Stimulated activated CD4-positive, alpha-beta T cell treated with anti-CD3 and anti-CD28 coated beads, Interleukin-15, amount 100 ng/mL, for 24 hours (primary cell): ENCODE measurements at regions not wholly inside any gene's neighbourhood (a gene's known extent, or its start where the extent isn't known, plus 50 kb on each side); places are given as distances from the start of the nearest gene placed in this dataset.
"Not testable (repeated sequence)": the region's sequence is repeated elsewhere in the genome, so short reads cannot be mapped to it uniquely, and the experiment has no call there.

ENCODE experiments used
- DNase-seq: peaks from one replicate; pipeline ENCODE4 v3.0.0-alpha.2; 2020

GRCh38 chr4:78692822-78693170 lies 83.4 kb upstream of the BMP2K start:
- DNase-seq: no peak

GRCh38 chr4:78693777-78694456 lies 82.2 kb upstream of the BMP2K start:
- DNase-seq: no peak

DNA sequence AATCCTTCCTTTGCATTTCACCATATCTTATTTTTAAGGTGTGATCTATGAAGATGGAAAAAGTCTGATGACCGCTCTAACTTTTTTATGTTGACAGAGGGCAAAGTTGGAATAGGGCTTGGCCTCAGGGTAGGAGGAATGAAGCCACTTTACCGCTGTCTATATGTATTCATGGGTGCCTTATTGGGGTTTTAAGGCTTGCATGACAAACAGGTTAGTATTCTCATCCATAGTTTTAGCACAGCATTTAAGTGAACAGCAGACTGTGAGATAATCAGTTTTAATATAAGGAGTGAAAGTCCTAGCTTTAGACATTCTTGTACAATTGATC lies 81.7 kb upstream of the BMP2K start:
- DNase-seq: no peak

DNA sequence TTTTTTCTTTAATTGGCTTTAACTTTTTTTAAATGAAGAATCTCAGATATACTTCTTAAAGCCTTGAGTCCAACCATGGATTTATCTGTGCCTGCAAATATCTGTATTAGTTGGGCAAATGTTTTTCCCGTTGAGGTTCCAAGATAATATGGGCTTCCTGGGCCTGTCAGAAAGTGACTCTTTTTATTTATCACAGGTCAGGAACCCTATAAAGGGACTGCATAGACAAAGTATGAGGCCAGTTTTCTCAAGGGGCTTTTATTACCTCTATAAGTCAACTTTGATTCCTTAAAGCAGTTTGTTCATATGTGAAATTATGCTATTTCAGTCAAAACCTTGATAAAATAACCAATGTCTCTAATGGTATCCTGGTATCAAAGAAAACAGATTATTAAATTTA lies 80.2 kb upstream of the BMP2K start:
- no peak for DNase-seq

- DNase-seq: no peak
Observed at GRCh38 chr4:78703079-78703478, 73.1 kb upstream of the BMP2K start.

- no peak for DNase-seq
Observed at GRCh38 chr4:78704317-78704716, 71.8 kb upstream of the BMP2K start.

DNA sequence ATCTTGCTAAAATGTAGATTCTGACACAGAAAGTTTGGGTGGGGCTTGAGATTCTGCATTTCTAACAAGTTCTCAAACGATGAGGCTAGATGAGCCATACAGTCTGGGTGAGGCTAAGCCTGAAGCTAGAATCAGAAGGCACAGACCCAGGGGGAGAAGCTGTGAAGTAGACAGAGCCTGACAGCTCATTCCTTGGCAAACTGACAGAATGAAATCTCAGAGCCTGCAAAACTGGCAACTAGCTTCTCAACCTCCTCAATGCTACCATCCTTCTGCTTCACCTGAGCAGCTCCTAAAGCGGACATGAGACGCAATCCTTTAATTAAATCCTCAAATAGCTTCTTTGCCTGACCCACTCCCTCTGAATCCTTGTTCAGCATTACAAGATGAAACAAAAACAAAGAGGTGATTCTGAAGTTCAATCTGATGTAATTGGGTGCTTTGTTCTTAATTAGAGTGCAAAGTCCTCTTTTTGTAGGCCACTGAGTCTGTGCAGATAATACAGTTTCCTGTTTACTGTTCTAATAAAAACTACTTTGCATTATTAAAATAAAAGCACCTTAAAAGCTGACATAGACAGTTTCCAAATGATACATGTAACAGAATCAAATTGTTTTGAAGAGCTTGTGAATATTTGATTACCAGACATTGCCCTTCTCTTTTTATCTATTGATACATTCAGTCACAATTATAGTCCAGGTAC lies 71.0 kb upstream of the BMP2K start:
- DNase-seq: no peak

DNA sequence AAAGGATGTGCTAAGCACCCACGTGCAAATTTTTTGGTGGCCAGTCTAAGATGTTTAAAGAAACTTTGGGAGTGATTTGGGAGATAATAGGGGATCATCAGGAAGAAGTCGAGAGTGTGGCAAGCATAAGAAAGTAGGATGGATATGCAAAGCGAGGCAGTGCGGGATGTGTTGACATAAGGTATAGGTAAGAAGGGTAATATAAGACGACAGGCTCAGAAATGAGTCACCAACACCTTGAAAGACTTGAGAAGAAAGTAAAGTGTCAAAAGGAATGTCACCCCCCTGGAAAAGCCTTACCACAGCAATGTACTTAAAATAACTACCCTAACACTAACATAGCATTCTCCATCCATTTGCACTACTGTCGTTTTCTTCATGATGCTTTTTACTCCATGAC lies 69.8 kb upstream of the BMP2K start:
- no peak for DNase-seq

GRCh38 chr4:78707268-78707667 lies 68.9 kb upstream of the BMP2K start:
- no peak for DNase-seq

GRCh38 chr4:78707793-78708192 lies 68.4 kb upstream of the BMP2K start:
- no peak for DNase-seq

GRCh38 chr4:78710536-78710935 lies 65.6 kb upstream of the BMP2K start:
- no peak for DNase-seq

DNA sequence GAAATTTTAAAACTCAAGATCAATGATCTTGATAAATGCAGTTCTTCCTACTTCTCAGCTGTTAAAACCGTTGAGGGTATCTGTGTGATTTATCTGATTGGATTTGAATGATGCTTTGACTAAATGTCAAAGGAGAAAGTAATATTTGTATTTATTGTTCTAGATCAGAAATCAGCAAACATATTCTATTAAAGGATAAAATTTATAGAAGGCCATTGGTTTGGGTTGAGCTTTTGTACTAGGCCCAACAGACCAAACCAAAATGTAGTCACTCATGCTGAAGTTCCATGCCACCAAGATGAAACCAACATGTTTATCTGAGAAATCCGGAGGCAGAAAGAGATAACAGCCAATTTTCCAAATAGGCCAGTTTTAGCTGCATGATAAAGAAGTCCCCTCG lies 64.5 kb upstream of the BMP2K start:
- DNase-seq: no peak

DNA sequence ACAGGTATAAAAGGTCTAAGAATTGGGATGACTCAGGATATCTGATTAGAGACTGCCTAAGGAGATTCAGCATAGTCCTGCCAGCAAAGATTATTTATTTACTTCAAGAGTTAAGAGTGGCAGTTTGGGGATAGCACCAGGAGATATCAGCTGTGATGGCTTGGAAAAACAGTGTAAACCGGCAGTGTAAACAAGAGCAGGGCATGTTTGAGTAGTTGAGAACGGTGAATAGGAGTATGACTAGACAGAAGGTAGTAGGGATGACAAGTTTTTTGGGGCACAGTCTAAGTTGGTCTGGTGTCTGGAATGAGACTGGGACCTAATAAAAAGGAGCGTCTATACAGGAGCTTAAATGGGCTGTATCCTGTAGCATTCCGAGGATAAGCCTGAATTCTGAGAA lies 61.6 kb upstream of the BMP2K start:
- DNase-seq: not testable (repeated sequence)

DNA sequence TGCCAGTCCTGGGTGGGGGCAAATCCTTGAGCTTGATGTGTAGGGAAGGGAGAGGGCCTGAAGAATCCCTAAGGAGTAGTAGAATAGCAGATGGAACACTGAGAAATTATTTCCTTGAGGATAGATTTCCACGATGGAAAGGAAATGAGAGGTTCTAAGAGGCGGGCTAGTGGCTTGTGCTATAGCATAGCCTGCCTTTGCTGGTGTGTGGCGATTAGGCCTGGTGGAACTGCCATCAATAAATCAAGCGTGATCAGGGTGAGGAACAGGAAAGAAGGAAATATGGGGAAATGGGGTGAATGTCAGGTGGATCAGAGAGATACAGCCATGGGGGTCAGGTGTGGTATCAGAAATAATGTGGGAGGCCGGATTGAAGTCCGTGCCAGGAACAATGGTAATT lies 60.8 kb upstream of the BMP2K start:
- DNase-seq: not testable (repeated sequence)

GRCh38 chr4:78717712-78718111 lies 58.4 kb upstream of the BMP2K start:
- DNase-seq: not testable (repeated sequence)

DNA sequence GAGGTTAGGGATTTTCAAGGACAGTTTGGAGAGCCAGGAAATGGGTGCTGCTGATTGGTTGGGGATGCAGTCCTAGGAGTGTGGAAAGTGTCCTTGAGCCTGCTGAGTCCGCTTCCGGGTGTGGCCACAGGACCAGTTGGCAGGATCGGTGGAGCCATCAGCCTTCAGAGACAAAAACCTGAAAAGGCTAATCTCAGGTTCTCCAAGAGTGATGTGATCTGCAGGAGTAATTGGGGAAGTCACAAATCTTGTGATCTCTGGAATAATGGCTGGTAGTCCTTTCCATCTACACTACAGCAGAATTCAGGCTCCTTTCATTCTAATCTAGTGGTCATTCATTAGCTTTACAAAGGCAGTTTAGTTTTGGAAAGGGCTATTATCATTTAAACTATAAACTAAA lies 55.9 kb upstream of the BMP2K start:
- DNase-seq: no peak

- DNase-seq: peak; percentile 30
Observed at GRCh38 chr4:78720994-78721677, 55.0 kb upstream of the BMP2K start.

- DNase-seq: no peak
Observed at GRCh38 chr4:78721747-78722146, 54.4 kb upstream of the BMP2K start.

- no peak for DNase-seq
Observed at GRCh38 chr4:78722320-78722719, 53.8 kb upstream of the BMP2K start.

DNA sequence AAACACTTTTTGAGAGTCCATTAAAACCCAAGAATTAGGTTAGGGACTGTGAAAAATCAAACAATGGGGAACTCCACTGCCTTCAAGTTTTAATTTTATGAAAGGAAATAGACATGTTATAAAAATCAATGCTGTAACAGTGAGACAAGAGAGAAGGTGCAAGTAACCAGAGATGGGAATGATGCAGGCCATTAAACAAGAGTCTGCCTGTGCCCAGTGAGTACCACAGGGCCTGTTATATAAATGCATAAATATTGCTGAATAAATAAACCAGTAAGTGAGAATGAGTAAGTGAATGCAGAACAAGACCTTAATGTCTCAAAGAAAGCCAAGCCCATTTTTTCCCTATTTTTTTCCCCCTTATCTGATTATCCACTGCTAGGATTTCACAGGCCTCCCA lies 53.3 kb upstream of the BMP2K start:
- DNase-seq: no peak
